T47D (cell line): ENCODE measurements at regions not wholly inside any gene's neighbourhood (a gene's known extent, or its start where the extent isn't known, plus 50 kb on each side); places are given as distances from the start of the nearest gene placed in this dataset.

Experiments used
- DNase-seq, 2 experiments: peaks; one replicate each; pipeline versions ENCODE4 v3.0.0 to v3.0.0-alpha.2; 2011 to 2012; ENCODE audit warnings: low read depth in 1 of 2, low spot score in 1 of 2
- JUND ChIP-seq: IDR thresholded peaks from 2 replicates; pipeline ENCODE4 v1.6.1; 2012; ENCODE audit warnings: low read depth
- in situ Hi-C: cut with HindIII; loops from 2 replicates; pipeline ENCODE4 v1.10.0; 2016; ENCODE audit warnings: low sequenced_read_pairs, low pct_unique_long_range_greater_than_20kb

- in situ Hi-C loops, result no loop called here
- no peak for TF ChIP-seq JUND
- DNase-seq, result no peak
Measured at GRCh38 chr18:60775978-60776377, 403.4 kb upstream of the MC4R start.

- no peak for TF ChIP-seq JUND
- in situ Hi-C loops, result no loop called here
Measured at GRCh38 chr18:60784161-60784560, 411.6 kb upstream of the MC4R start.

GRCh38 chr18:60794802-60795201 is 422.2 kb upstream of the MC4R start:
- no peak for DNase-seq
- in situ Hi-C loops, result no loop called here

More at GRCh38 chr18:60784161-60784560, 411.6 kb upstream of the MC4R start:
- no peak for DNase-seq

GRCh38 chr18:60804415-60804814 is 431.8 kb upstream of the MC4R start:
- in situ Hi-C loops, result no loop called here
- no peak for TF ChIP-seq JUND
- DNase-seq, result no peak

More at GRCh38 chr18:60794802-60795201, 422.2 kb upstream of the MC4R start:
- no peak for TF ChIP-seq JUND

- in situ Hi-C loops, result no loop called here
- no peak for DNase-seq
- no peak for TF ChIP-seq JUND
Measured at GRCh38 chr18:60809937-60810336, 437.4 kb upstream of the MC4R start.

- in situ Hi-C loops, result no loop called here
- no peak for TF ChIP-seq JUND
- DNase-seq, result no peak
Measured at GRCh38 chr18:60812921-60813320, 440.3 kb upstream of the MC4R start.

- in situ Hi-C loops, result no loop called here
- DNase-seq, result no peak
- TF ChIP-seq JUND, result no peak
Measured at GRCh38 chr18:60826346-60826745, 453.8 kb upstream of the MC4R start.

GRCh38 chr18:60831971-60832370 is 459.4 kb upstream of the MC4R start:
- no peak for DNase-seq
- in situ Hi-C loops, result no loop called here
- no peak for TF ChIP-seq JUND

- no peak for DNase-seq
- in situ Hi-C loops, result no loop called here
- no peak for TF ChIP-seq JUND
Measured at GRCh38 chr18:60838677-60839076, 466.1 kb upstream of the MC4R start.

- no peak for TF ChIP-seq JUND
- peak in 1 of 2 experiments; percentile 1 for DNase-seq
- in situ Hi-C loops, result no loop called here
Measured at GRCh38 chr18:60846396-60846795, 473.8 kb upstream of the MC4R start.

GRCh38 chr18:60847517-60847916 is 474.9 kb upstream of the MC4R start:
- in situ Hi-C loops, result no loop called here
- DNase-seq, result no peak
- TF ChIP-seq JUND, result no peak

GRCh38 chr18:60861575-60861974 is 471.7 kb upstream of the CDH20 start:
- in situ Hi-C loops, result no loop called here
- TF ChIP-seq JUND, result no peak
- DNase-seq, result no peak

GRCh38 chr18:60862988-60863387 is 470.2 kb upstream of the CDH20 start:
- no peak for DNase-seq
- in situ Hi-C loops, result no loop called here
- TF ChIP-seq JUND, result no peak

- DNase-seq, result no peak
- in situ Hi-C loops, result no loop called here
- TF ChIP-seq JUND, result no peak
Measured at GRCh38 chr18:60865801-60866200, 467.4 kb upstream of the CDH20 start.
